Mesodermal cell (in vitro differentiated cells): ENCODE measurements at regions not wholly inside any gene's neighbourhood (a gene's known extent, or its start where the extent isn't known, plus 50 kb on each side); places are given as distances from the start of the nearest gene placed in this dataset.

Experiments
- H3K27ac ChIP-seq: 2 replicates; pipeline ENCODE4 v1.7.0; 2013; ENCODE audit warnings: mild to moderate bottlenecking, low read depth, low read length, moderate library complexity; ENCODE audit not compliant: severe bottlenecking
- H3K36me3 ChIP-seq: 2 replicates; pipeline ENCODE4 v1.7.1; 2013; ENCODE audit warnings: mild to moderate bottlenecking, low read length, moderate library complexity; ENCODE audit not compliant: control insufficient read depth, insufficient read depth
- H3K4me1 ChIP-seq: one replicate; pipeline ENCODE4 v1.7.1; 2013; ENCODE audit warnings: mild to moderate bottlenecking, low read length; ENCODE audit not compliant: insufficient read depth, control insufficient read depth, poor library complexity, severe bottlenecking
- H3K4me3 ChIP-seq: 2 replicates; pipeline ENCODE4 v1.7.0; 2013; ENCODE audit warnings: low read length, control low read depth, mild to moderate bottlenecking; ENCODE audit not compliant: insufficient read depth, poor library complexity, severe bottlenecking; ENCODE audit errors: extremely low read depth
- H3K9me3 ChIP-seq: 2 replicates; pipeline ENCODE4 v1.7.1; 2013; ENCODE audit warnings: mild to moderate bottlenecking, low read length, moderate library complexity; ENCODE audit not compliant: control insufficient read depth
- WGBS, 2 experiments: methylation state at CpG; one replicate each; pipeline ENCODE4 v1.1.5; 2013; ENCODE audit warnings: missing lambda C conversion rate in 2 of 2; ENCODE audit not compliant: insufficient coverage in 2 of 2; 5-methylcytosine and 5-hydroxymethylcytosine counted together

GRCh38 chr7:25789701-25790640, 362.0 kb upstream of the NFE2L3 start:
- 84 to 89% methylated on average over 10 to 11 of the region's 13 CpGs for WGBS, 2 experiments
- H3K27ac ChIP-seq: no peak overlapping the region
- H3K4me3 ChIP-seq: no peak overlapping the region
- H3K9me3 ChIP-seq: no peaks in the 10 kb centered on the region
- no peaks in the 10 kb centered on the region for H3K4me1 ChIP-seq
- H3K36me3 ChIP-seq: no peaks in the 10 kb centered on the region

GRCh38 chr7:25790963-25791362, 361.0 kb upstream of the NFE2L3 start:
- Histone ChIP-seq H3K9me3 (no peaks in the 10 kb centered on the region), H3K4me1 (no peaks in the 10 kb centered on the region), H3K4me3 (no peak overlapping the region), H3K36me3 (no peaks in the 10 kb centered on the region), H3K27ac (no peak overlapping the region)
- 79 to 83% methylated on average over 1 to 3 of the region's 4 CpGs for WGBS, 2 experiments

- no peak overlapping the region for H3K4me3 ChIP-seq
- H3K36me3 ChIP-seq: no peaks in the 10 kb centered on the region
- no peaks in the 10 kb centered on the region for H3K9me3 ChIP-seq
- no peak overlapping the region for H3K27ac ChIP-seq
- H3K4me1 ChIP-seq: no peaks in the 10 kb centered on the region
- WGBS, 2 experiments: 100% methylated on average over 2 of the region's 8 CpGs; no CpG with 5 or more reads in 1 of the 2 experiments
Observed at GRCh38 chr7:25792586-25792985, 359.4 kb upstream of the NFE2L3 start.

- WGBS, 2 experiments: 93 to 94% methylated on average over 2 of the region's 2 CpGs
Observed at GRCh38 chr7:25795824-25796235, 356.2 kb upstream of the NFE2L3 start.

GRCh38 chr7:25798344-25798743, 353.7 kb upstream of the NFE2L3 start:
- H3K9me3 ChIP-seq: no peaks in the 10 kb centered on the region
- H3K4me3 ChIP-seq: no peak overlapping the region
- H3K27ac ChIP-seq: no peak overlapping the region
- H3K36me3 ChIP-seq: no peaks in the 10 kb centered on the region
- H3K4me1 ChIP-seq: no peaks in the 10 kb centered on the region
- 100% methylated on average over 1 of the region's 1 CpG; no CpG with 5 or more reads in 1 of the 2 experiments for WGBS, 2 experiments

More at GRCh38 chr7:25795824-25796235, 356.2 kb upstream of the NFE2L3 start:
- Histone ChIP-seq H3K36me3 (no peaks in the 10 kb centered on the region), H3K9me3 (no peaks in the 10 kb centered on the region), H3K4me3 (no peak overlapping the region), H3K4me1 (no peaks in the 10 kb centered on the region), H3K27ac (no peak overlapping the region)

- 80 to 83% methylated on average over 1 of the region's 3 CpGs for WGBS, 2 experiments
- no peak overlapping the region for H3K4me3 ChIP-seq
- H3K9me3 ChIP-seq: no peaks in the 10 kb centered on the region
- H3K36me3 ChIP-seq: no peaks in the 10 kb centered on the region
- H3K27ac ChIP-seq: no peak overlapping the region
- peaks cover 6% of the 10 kb centered on the region for H3K4me1 ChIP-seq
Observed at GRCh38 chr7:25801214-25801613, 350.8 kb upstream of the NFE2L3 start.

GRCh38 chr7:25802057-25802456, 349.9 kb upstream of the NFE2L3 start:
- Histone ChIP-seq H3K4me3 (no peak overlapping the region), H3K4me1 (peaks cover 6% of the 10 kb centered on the region), H3K9me3 (no peaks in the 10 kb centered on the region), H3K27ac (no peak overlapping the region), H3K36me3 (no peaks in the 10 kb centered on the region)
- 93 to 100% methylated on average over 2 to 3 of the region's 3 CpGs for WGBS, 2 experiments

- no peak overlapping the region for H3K4me3 ChIP-seq
Observed at GRCh38 chr7:25802473-25802872, 349.5 kb upstream of the NFE2L3 start.

GRCh38 chr7:25803117-25803887, 348.7 kb upstream of the NFE2L3 start:
- Histone ChIP-seq H3K9me3 (no peaks in the 10 kb centered on the region), H3K4me3 (no peak overlapping the region), H3K4me1 (peaks cover 6% of the 10 kb centered on the region), H3K36me3 (no peaks in the 10 kb centered on the region), H3K27ac (no peak overlapping the region)
- 77 to 79% methylated on average over 9 to 10 of the region's 11 CpGs for WGBS, 2 experiments

More at GRCh38 chr7:25802473-25802872, 349.5 kb upstream of the NFE2L3 start:
- H3K4me1 ChIP-seq: peaks cover 6% of the 10 kb centered on the region
- H3K36me3 ChIP-seq: no peaks in the 10 kb centered on the region
- no peak overlapping the region for H3K27ac ChIP-seq
- H3K9me3 ChIP-seq: no peaks in the 10 kb centered on the region

GRCh38 chr7:25804154-25804553, 347.8 kb upstream of the NFE2L3 start:
- H3K36me3 ChIP-seq: no peaks in the 10 kb centered on the region
- no peaks in the 10 kb centered on the region for H3K9me3 ChIP-seq
- H3K4me3 ChIP-seq: no peak overlapping the region
- H3K27ac ChIP-seq: no peak overlapping the region
- H3K4me1 ChIP-seq: peaks cover 6% of the 10 kb centered on the region
- WGBS, 2 experiments: 100% methylated on average over 3 of the region's 4 CpGs; no CpG with 5 or more reads in 1 of the 2 experiments
